HCEC 1CT (cell line): ENCODE measurements at regions not wholly inside any gene's neighbourhood (a gene's known extent, or its start where the extent isn't known, plus 50 kb on each side); places are given as distances from the start of the nearest gene placed in this dataset.

Experiments used
- DNase-seq: peaks from one replicate; pipeline ENCODE4 v3.0.0-alpha.2; 2017

GRCh38 chr10:117424883-117425649, 49.8 kb upstream of the PDZD8 start:
- DNase-seq = no peak
